Spleen (tissue), 11 donors: ENCODE measurements at regions not wholly inside any gene's neighbourhood (a gene's known extent, or its start where the extent isn't known, plus 50 kb on each side); places are given as distances from the start of the nearest gene placed in this dataset.
"Not testable (repeated sequence)": the region's sequence is repeated elsewhere in the genome, so short reads cannot be mapped to it uniquely, and the experiment has no call there.

Source experiments
- DNase-seq: peaks from one replicate; pipeline ENCODE4 v3.0.0-alpha.2; 2020
- H3K27ac ChIP-seq, 8 donors: fragments of 200-600 bp; sonication (generic) in 7 of 8; 1 replicate in 4 of 8; 2 replicates in 4 of 8; pipeline versions ENCODE4 v1.5.0 to v1.8.0; 2016 to 2021; ENCODE audit warnings: inconsistent platforms in 4 of 8, mild to moderate bottlenecking in 4 of 8, moderate library complexity in 1 of 8
- H3K27me3 ChIP-seq, 7 donors: fragments of 200-600 bp; sonication (generic) in 6 of 7; replicated peaks in 1 of 7; 1 replicate in 4 of 7; 2 replicates in 3 of 7; pipeline versions ENCODE4 v1.5.0 to v1.8.0; 2016 to 2021; ENCODE audit warnings: inconsistent platforms in 3 of 7, mild to moderate bottlenecking in 1 of 7
- H3K36me3 ChIP-seq, 6 donors: fragments of 200-600 bp; sonication (generic) in 5 of 6; 1 replicate in 4 of 6; 2 replicates in 2 of 6; pipeline versions ENCODE4 v1.5.0 to v1.8.0; 2016 to 2021; ENCODE audit warnings: inconsistent platforms in 2 of 6
- H3K4me1 ChIP-seq, 6 donors: fragments of 200-600 bp; sonication (generic) in 5 of 6; 1 replicate in 3 of 6; 2 replicates in 3 of 6; pipeline versions ENCODE4 v1.5.0 to v1.8.0; 2016 to 2021; ENCODE audit warnings: inconsistent platforms in 3 of 6
- H3K4me3 ChIP-seq, 8 donors: fragments of 200-600 bp; sonication (generic) in 7 of 8; 1 replicate in 4 of 8; 2 replicates in 4 of 8; pipeline versions ENCODE4 v1.5.0 to v1.8.0; 2016 to 2021; ENCODE audit warnings: inconsistent platforms in 4 of 8, mild to moderate bottlenecking in 4 of 8, moderate library complexity in 2 of 8
- H3K9me3 ChIP-seq, 8 donors: fragments of 200-600 bp; sonication (generic) in 7 of 8; 1 replicate in 4 of 8; 2 replicates in 4 of 8; pipeline versions ENCODE4 v1.5.0 to v1.8.0; 2016 to 2021; ENCODE audit warnings: inconsistent platforms in 4 of 8
- CTCF ChIP-seq, 11 experiments: fragments of 200-600 bp in 7 of 11; fragments of 450-650 bp in 4 of 11; sonication (generic) in 4 of 11; IDR thresholded peaks in 8 of 11; conservative IDR thresholded peaks in 3 of 11; 1 replicate in 7 of 11; 2 replicates in 4 of 11; pipeline versions ENCODE4 v1.4.0 to v1.8.0; 2016 to 2021; ENCODE audit warnings: antibody characterized with exemption in 11 of 11, inconsistent platforms in 4 of 11, mild to moderate bottlenecking in 1 of 11
- POLR2A ChIP-seq, 3 donors: fragments of 450-650 bp; IDR thresholded peaks; one replicate each; pipeline ENCODE4 v1.5.1; 2017; ENCODE audit warnings: antibody characterized with exemption in 3 of 3, mild to moderate bottlenecking in 1 of 3
- POLR2AphosphoS5 ChIP-seq, 3 donors: sonication (generic); formaldehyde crosslinking; IDR thresholded peaks; one replicate each; pipeline ENCODE4 v1.5.1; 2017; ENCODE audit warnings: antibody characterized with exemption in 3 of 3
- WGBS, 5 donors: extraction: QIAGEN DNeasy Blood & Tissue Kit in 3 of 5; methylation state at CpG; one replicate each; pipeline versions ENCODE4 v1.1.5 to v1.1.7; 2013 to 2018; 5-methylcytosine and 5-hydroxymethylcytosine counted together
- intact Hi-C: fragments of 100-400 bp; cut with DNase I; formaldehyde crosslinking; loops from one replicate; pipeline ENCODE4 v1.15.0; 2023; ENCODE audit warnings: low total_unique reads
- donor health status: healthy with polysubstance abuse.
- donor health status: DM: no; HTN: no; CAD: no; lungs with moderate emphysema.
- donor health status: DM: no; HTN: no; CAD: no.
- donor health status: Bipolar disorder and iron deficiency.
- donor health status: healthy.
- donor health status: DM: no; HTN: no; CAD: no.
- donor health status: DM: yes; HTN: yes; CAD: no.

GRCh38 chr5:152595405-152595804 is 190.3 kb upstream of the NMUR2 start:
- Histone ChIP-seq H3K27me3 (no peaks in the 10 kb centered on the region), H3K4me1 (no peaks in the 10 kb centered on the region), H3K36me3 (no peaks in the 10 kb centered on the region), H3K27ac (no peak overlapping the region), H3K9me3 (peaks cover 0 to 6% (median 0%) of the 10 kb centered on the region in 8 donors), H3K4me3 (no peak overlapping the region)
- intact Hi-C loops = no loop called here
- TF ChIP-seq CTCF (IDR thresholded peaks at IDR 0.05 in 8 of 11, conservative IDR thresholded peaks at IDR 0.05 in 3 of 11) (no peak), POLR2A (IDR thresholded peaks at IDR 0.05) (no peak), POLR2AphosphoS5 (IDR thresholded peaks at IDR 0.05) (no peak)
- WGBS, 5 donors = 88 to 100% (median 96%) methylated on average over 1 of the region's 1 CpG
- DNase-seq = no peak

GRCh38 chr5:152599096-152599495 is 194.0 kb upstream of the NMUR2 start:
- H3K27me3 ChIP-seq = no peaks in the 10 kb centered on the region
- intact Hi-C loops = no loop called here
- 57 to 86% (median 63%) methylated on average over 1 of the region's 1 CpG for WGBS, 5 donors
- H3K27ac ChIP-seq = no peak overlapping the region
- no peaks in the 10 kb centered on the region for H3K4me1 ChIP-seq
- H3K36me3 ChIP-seq = no peaks in the 10 kb centered on the region
- TF ChIP-seq POLR2A (IDR thresholded peaks at IDR 0.05) = no peak
- TF ChIP-seq POLR2AphosphoS5 (IDR thresholded peaks at IDR 0.05) = no peak
- no peak for TF ChIP-seq CTCF (IDR thresholded peaks at IDR 0.05 in 8 of 11, conservative IDR thresholded peaks at IDR 0.05 in 3 of 11)
- no peak overlapping the region for H3K4me3 ChIP-seq
- H3K9me3 ChIP-seq = no peaks in the 10 kb centered on the region
- no peak for DNase-seq

GRCh38 chr5:152601806-152602732 is 197.0 kb upstream of the NMUR2 start:
- Histone ChIP-seq H3K27ac (no peak overlapping the region), H3K27me3 (no peaks in the 10 kb centered on the region), H3K4me3 (no peak overlapping the region), H3K36me3 (no peaks in the 10 kb centered on the region), H3K9me3 (no peaks in the 10 kb centered on the region), H3K4me1 (no peaks in the 10 kb centered on the region)
- intact Hi-C loops = no loop called here
- DNase-seq = no peak
- WGBS, 5 donors = 46 to 70% (median 61%) methylated on average over 2 of the region's 2 CpGs
- TF ChIP-seq CTCF (IDR thresholded peaks at IDR 0.05 in 8 of 11, conservative IDR thresholded peaks at IDR 0.05 in 3 of 11) = no peak
- no peak for TF ChIP-seq POLR2AphosphoS5 (IDR thresholded peaks at IDR 0.05)
- no peak for TF ChIP-seq POLR2A (IDR thresholded peaks at IDR 0.05)

GRCh38 chr5:152606050-152606449 is 201.0 kb upstream of the NMUR2 start:
- H3K27me3 ChIP-seq, H3K4me1 ChIP-seq, H3K36me3 ChIP-seq, H3K4me3 ChIP-seq, intact Hi-C loops, DNase-seq, H3K9me3 ChIP-seq, H3K27ac ChIP-seq: not testable (repeated sequence)
- WGBS, 5 donors = 72 to 80% (median 76%) methylated on average over 4 of the region's 4 CpGs
